IMR-90 (cell line): ENCODE measurements at regions not wholly inside any gene's neighbourhood (a gene's known extent, or its start where the extent isn't known, plus 50 kb on each side); places are given as distances from the start of the nearest gene placed in this dataset.

ENCODE experiments used
- ATAC-seq: fragments of 200-7000 bp; cut with Tn5 transposase; 2 replicates; pipeline ENCODE4 v1.9.1; 2020; ENCODE audit warnings: low read depth, mild to moderate bottlenecking, moderate library complexity
- BruUV-seq: library from RNA; stranded (reverse); fragments of 400-500 nt; replicated peaks from 2 replicates; lab custom pipeline; 2021; lab: Mats Ljungman, UMichigan
- CTCF ChIA-PET: fragments of 300-600 bp; formaldehyde crosslinking; extraction: SDS; loops from one replicate; lab custom pipeline; 2021; ENCODE audit warnings: antibody characterized with exemption; lab: Yijun Ruan, JAX
- POLR2A ChIA-PET: fragments of 300-600 bp; sonication (Branson Sonifier 250); formaldehyde crosslinking; loops from one replicate; lab custom pipeline; 2022; ENCODE audit warnings: antibody characterized with exemption; ENCODE audit not compliant: unreplicated experiment; lab: Charles Lee
- DNase-seq: peaks from one replicate; pipeline ENCODE4 v3.0.0; 2013
- H2AFZ ChIP-seq: replicated peaks from 2 replicates; pipeline ENCODE3; 2013; ENCODE audit warnings: low read length, mild to moderate bottlenecking; ENCODE audit not compliant: poor library complexity
- H2AK5ac ChIP-seq: 2 replicates; pipeline ENCODE4 v1.6.1; 2013; ENCODE audit warnings: low read depth, low read length, inconsistent platforms
- H2AK9ac ChIP-seq: replicated peaks from 2 replicates; pipeline ENCODE3; 2013; ENCODE audit warnings: mild to moderate bottlenecking, low read depth, low read length, moderate library complexity; ENCODE audit not compliant: poor library complexity
- H2BK120ac ChIP-seq: 2 replicates; pipeline ENCODE4 v1.6.1; 2013; ENCODE audit warnings: low read depth, low read length, inconsistent platforms
- H2BK15ac ChIP-seq: 3 replicates; pipeline ENCODE4 v1.6.1; 2013; ENCODE audit warnings: low read depth, low read length, inconsistent platforms
- H2BK20ac ChIP-seq: 2 replicates; pipeline ENCODE4 v1.6.1; 2013; ENCODE audit warnings: low read depth, mild to moderate bottlenecking, inconsistent platforms, low read length, moderate library complexity
- H2BK5ac ChIP-seq: 2 replicates; pipeline ENCODE4 v1.6.1; 2013; ENCODE audit warnings: mild to moderate bottlenecking, low read depth, low read length, inconsistent platforms; ENCODE audit not compliant: poor library complexity, severe bottlenecking
- H3K14ac ChIP-seq: replicated peaks from 2 replicates; pipeline ENCODE4 v1.6.1; 2013; ENCODE audit warnings: low read depth, low read length, inconsistent platforms
- H3K18ac ChIP-seq: 2 replicates; pipeline ENCODE4 v1.6.1; 2013; ENCODE audit warnings: low read depth, low read length, control low read depth
- H3K23ac ChIP-seq: 2 replicates; pipeline ENCODE4 v1.6.1; 2013; ENCODE audit warnings: low read depth, low read length, inconsistent platforms
- H3K27ac ChIP-seq: 2 replicates; pipeline ENCODE4 v1.5.1; 2013; ENCODE audit warnings: mild to moderate bottlenecking, control low read depth, low read length; ENCODE audit not compliant: insufficient read depth
- H3K27me3 ChIP-seq: 2 replicates; pipeline ENCODE4 v1.6.1; 2013; ENCODE audit warnings: low read length; ENCODE audit not compliant: control insufficient read depth, insufficient read depth
- H3K36me3 ChIP-seq: 2 replicates; pipeline ENCODE4 v1.6.1; 2013; ENCODE audit warnings: low read length, mixed read lengths; ENCODE audit not compliant: control insufficient read depth, insufficient read depth
- H3K4ac ChIP-seq: 2 replicates; pipeline ENCODE4 v1.6.1; 2013; ENCODE audit warnings: low read depth, low read length, inconsistent platforms
- H3K4me1 ChIP-seq: 2 replicates; pipeline ENCODE4 v1.6.1; 2013; ENCODE audit warnings: low read length, mixed read lengths; ENCODE audit not compliant: control insufficient read depth, insufficient read depth
- H3K4me2 ChIP-seq: 2 replicates; pipeline ENCODE4 v1.6.1; 2013; ENCODE audit warnings: low read depth, mild to moderate bottlenecking, control low read depth, low read length, moderate library complexity
- H3K4me3 ChIP-seq: 2 replicates; pipeline ENCODE4 v1.5.1; 2013; ENCODE audit warnings: low read depth, mild to moderate bottlenecking, control low read depth, low read length, moderate library complexity; ENCODE audit not compliant: insufficient read depth
- H3K56ac ChIP-seq: 2 replicates; pipeline ENCODE4 v1.6.1; 2013; ENCODE audit warnings: low read length, inconsistent platforms; ENCODE audit not compliant: insufficient read depth; ENCODE audit errors: extremely low read depth
- H3K79me1 ChIP-seq, 2 experiments: 2 replicates each; pipeline ENCODE4 v1.6.1; 2013; ENCODE audit warnings: low read length in 2 of 2, inconsistent platforms in 1 of 2, low read depth in 1 of 2
- H3K9ac ChIP-seq: 2 replicates; pipeline ENCODE4 v1.6.1; 2013; ENCODE audit warnings: low read depth, low read length, control low read depth
- H3K9me1 ChIP-seq: 2 replicates; pipeline ENCODE4 v1.6.1; 2013; ENCODE audit warnings: low read length, inconsistent platforms; ENCODE audit not compliant: insufficient read depth
- H3K9me3 ChIP-seq: 2 replicates; pipeline ENCODE4 v1.6.1; 2013; ENCODE audit warnings: low read length; ENCODE audit not compliant: control insufficient read depth, insufficient read depth
- H4K20me1 ChIP-seq: 2 replicates; pipeline ENCODE4 v1.6.1; 2013; ENCODE audit warnings: low read length, inconsistent platforms; ENCODE audit not compliant: insufficient read depth
- H4K5ac ChIP-seq: 2 replicates; pipeline ENCODE4 v1.6.1; 2013; ENCODE audit warnings: mild to moderate bottlenecking, low read depth, low read length, control low read depth
- H4K8ac ChIP-seq, 2 experiments: 2 replicates each; pipeline ENCODE4 v1.6.1; 2013; ENCODE audit warnings: low read depth in 2 of 2, low read length in 2 of 2, control low read depth in 1 of 2, inconsistent platforms in 1 of 2
- H4K91ac ChIP-seq: 2 replicates; pipeline ENCODE4 v1.6.1; 2013; ENCODE audit warnings: low read depth, low read length, inconsistent platforms; ENCODE audit not compliant: insufficient read depth
- MXI1 ChIP-seq: IDR thresholded peaks from 2 replicates; pipeline ENCODE4 v1.6.1; 2012; ENCODE audit warnings: low read depth, mild to moderate bottlenecking, low read length, moderate library complexity, borderline replicate concordance
- WGBS, 2 experiments: methylation state at CpG; one replicate each; pipeline versions ENCODE4 v1.1.5 to v1.1.7; 2013; ENCODE audit warnings: missing lambda C conversion rate in 2 of 2; ENCODE audit not compliant: insufficient read length in 1 of 2; ENCODE audit errors: extremely low coverage in 2 of 2; 5-methylcytosine and 5-hydroxymethylcytosine counted together
- dilution Hi-C: fragments of 300-500 bp; cut with HindIII; formaldehyde crosslinking; loops from one replicate; pipeline ENCODE4 v1.14.3; 2018; ENCODE audit warnings: low sequenced_read_pairs; ENCODE audit not compliant: unreplicated experiment
- in situ Hi-C: fragments of 300-500 bp; cut with MboI; formaldehyde crosslinking; loops from 3 replicates; pipeline ENCODE4 v1.14.3; 2019; ENCODE audit warnings: low sequenced_read_pairs, inconsistent platforms, mixed read lengths
- intact Hi-C: fragments of 100-400 bp; cut with micrococcal nuclease; formaldehyde crosslinking; loops from 2 replicates; pipeline ENCODE4 v1.10.0; 2022

DNA sequence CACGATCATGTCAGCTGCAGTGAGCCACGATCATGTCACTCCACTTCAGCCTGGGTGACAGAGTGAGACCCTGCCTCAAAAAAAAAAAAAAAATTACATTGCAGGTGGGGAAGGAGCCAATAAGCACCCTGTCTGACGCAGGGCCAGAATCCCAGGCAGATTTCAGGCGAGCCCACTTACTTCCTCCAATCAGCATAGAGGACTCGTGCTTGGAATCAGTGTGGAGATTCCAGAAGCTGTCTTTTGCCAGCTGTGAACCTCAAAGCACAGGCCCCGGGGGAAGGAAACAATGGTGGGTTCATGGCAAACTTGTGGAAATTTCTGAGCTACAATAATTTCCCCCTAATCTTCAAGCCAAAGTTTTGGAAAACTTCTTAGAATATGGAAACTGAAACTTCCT lies 178.2 kb upstream of the ZNF644 start:
- H4K8ac ChIP-seq = no peak overlapping the region
- no peak overlapping the region for H3K4me2 ChIP-seq
- intact Hi-C loops = no loop called here
- no peak overlapping the region for H3K23ac ChIP-seq
- H2AFZ ChIP-seq = no peak overlapping the region
- H3K36me3 ChIP-seq = no peaks in the 10 kb centered on the region
- ChIA-PET CTCF (no interaction called here), POLR2A (no interaction called here)
- no peak overlapping the region for H4K5ac ChIP-seq
- no peak overlapping the region for H2BK120ac ChIP-seq
- no peak overlapping the region for H3K27ac ChIP-seq
- no TSS peak for BruUV-seq
- no peaks in the 10 kb centered on the region for H3K4me1 ChIP-seq
- no peak overlapping the region for H2BK15ac ChIP-seq
- no peak overlapping the region for H2AK5ac ChIP-seq
- H3K79me1 ChIP-seq = no peaks in the 10 kb centered on the region
- no peak overlapping the region for H3K14ac ChIP-seq
- H3K27me3 ChIP-seq = no peaks in the 10 kb centered on the region
- H3K9ac ChIP-seq = no peak overlapping the region
- no peaks in the 10 kb centered on the region for H4K20me1 ChIP-seq
- H3K4ac ChIP-seq = no peak overlapping the region
- H2BK5ac ChIP-seq = no peak overlapping the region
- no peaks in the 10 kb centered on the region for H3K9me3 ChIP-seq
- DNase-seq (no peak), ATAC-seq (no peak)
- in situ Hi-C loops = no loop called here
- no peak overlapping the region for H2AK9ac ChIP-seq
- H4K91ac ChIP-seq = no peak overlapping the region
- no peak for TF ChIP-seq MXI1
- no peak overlapping the region for H2BK20ac ChIP-seq
- dilution Hi-C loops = no loop called here
- H3K18ac ChIP-seq = no peak overlapping the region
- WGBS, 2 experiments = no CpG with 5 or more reads among the region's 6 CpGs
- no peak overlapping the region for H3K56ac ChIP-seq
- no peaks in the 10 kb centered on the region for H3K9me1 ChIP-seq
- H3K4me3 ChIP-seq = no peak overlapping the region
